NOMO-1 (cell line): ENCODE measurements at regions not wholly inside any gene's neighbourhood (a gene's known extent, or its start where the extent isn't known, plus 50 kb on each side); places are given as distances from the start of the nearest gene placed in this dataset.

Experiments
- DNase-seq, 2 experiments: peaks; one replicate each; lab custom pipeline; 2025; ENCODE audit not compliant: unreplicated experiment in 2 of 2; lab: John Stamatoyannopoulos, UW

DNA sequence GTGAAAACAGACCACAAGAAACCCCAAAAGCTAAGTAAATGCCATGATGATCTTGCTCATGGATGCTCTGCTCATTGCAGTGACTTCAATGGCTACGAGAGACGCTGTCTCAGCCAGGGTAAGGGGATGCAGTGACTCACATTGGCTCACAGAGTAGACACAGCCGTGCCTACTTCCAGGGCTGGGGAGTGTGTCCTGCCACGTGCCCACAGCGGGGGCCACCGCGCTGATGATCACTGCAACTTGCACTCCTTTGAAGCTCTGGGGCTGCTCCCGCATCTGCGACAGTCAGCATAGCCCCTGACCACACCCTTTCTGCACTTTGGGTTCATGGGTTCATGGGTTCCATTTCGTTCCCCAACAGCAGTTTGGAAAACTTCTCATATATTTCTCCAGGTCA is 231.4 kb upstream of the RPL38 start:
- DNase-seq: no peak

DNA sequence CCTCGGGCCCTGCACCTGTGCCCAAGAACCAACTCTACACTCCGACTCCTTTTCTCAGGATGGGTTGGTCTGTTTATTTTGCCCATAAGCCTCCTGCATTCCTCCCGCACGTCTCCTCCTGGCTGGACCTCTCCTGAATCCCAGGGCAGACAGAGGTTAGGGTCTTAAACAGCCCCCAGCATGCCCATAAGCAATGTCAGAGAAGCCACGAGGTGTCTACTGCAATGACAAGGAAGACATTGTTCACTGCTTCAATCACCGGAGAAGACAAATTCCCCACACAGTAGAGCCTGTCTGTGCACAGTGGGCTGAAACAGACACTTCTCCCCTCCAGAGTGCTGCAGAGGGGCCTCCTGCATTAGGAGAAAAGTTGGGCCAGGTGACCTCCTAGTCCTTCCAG is 230.6 kb upstream of the RPL38 start:
- DNase-seq: no peak

DNA sequence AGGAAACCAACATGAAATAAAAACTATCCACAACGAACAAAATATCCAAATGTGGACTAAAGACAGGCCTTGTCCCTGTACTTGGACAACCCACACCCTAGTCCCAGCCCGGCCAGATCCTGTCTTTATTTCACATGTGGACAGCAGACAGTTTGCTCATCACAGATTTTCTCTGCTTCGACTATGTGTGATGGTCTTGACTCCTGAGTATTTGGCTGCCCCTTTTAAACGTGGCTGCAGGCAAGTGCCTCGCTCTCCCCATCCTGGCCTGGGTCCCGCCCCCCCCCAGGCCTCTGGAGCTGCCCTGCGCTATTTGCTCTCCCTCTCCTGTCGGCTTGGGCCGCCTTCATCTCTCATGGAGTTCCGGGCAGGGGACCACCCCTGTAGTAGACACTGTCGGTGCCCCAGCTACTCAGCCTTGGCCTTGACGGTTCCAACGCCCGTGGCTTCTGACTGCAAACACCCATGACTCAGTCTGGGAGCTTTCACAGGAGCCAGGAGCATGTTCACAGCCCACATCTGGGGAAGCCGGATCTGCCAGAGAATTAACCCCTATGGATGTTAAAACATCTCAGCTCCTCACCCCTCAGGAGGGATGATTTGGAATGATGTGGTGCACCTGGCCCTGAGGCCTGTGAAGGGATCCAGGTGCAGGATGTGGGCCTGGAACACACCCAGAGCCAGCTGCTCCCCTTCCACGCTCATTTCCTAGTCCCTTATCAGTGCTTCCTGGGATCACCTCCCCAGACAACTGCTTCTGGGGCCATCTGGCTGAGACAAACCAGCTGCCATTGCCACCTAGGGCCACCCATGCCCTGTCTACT is 229.7 kb upstream of the RPL38 start:
- DNase-seq: no peak

DNA sequence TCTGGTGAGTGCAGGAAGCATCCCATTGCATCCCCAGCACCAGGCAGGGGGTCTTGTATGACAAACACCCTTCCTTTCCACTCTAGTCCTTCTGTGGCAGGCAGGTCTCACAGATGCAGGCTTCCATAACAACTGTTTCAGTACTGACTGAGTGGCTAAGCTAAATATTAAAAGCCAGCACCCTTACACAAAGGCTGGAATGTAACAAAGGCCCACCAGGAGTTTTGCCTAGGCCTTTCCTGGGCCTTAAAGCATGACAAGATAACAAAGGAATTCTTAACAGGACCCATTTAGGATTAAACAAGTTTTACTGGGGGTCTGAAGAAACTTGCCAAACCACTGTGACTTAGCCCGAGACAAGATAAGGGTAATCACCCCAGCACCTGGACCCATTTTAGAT is 228.9 kb upstream of the RPL38 start:
- DNase-seq: no peak

DNA sequence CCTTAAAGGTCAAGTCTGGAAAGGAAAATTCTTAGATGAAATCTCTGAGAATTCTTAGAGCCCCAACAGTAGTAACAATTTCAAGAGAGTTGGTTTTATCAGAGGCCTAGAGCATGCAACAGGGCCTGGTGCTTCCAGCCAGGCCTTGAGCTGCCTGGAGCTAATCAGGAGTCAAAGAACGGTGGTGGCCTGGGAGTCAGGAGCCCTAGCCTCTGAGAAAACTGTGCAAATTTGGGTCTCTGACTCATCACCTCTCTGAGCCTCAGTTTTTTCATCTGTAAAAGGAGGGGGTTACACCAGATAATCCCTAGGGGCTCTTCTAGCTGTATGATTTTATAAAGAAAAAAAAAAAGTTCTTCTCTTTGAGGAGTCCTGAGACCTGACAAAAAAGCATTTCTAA is 227.3 kb upstream of the RPL38 start:
- no peak for DNase-seq

DNA sequence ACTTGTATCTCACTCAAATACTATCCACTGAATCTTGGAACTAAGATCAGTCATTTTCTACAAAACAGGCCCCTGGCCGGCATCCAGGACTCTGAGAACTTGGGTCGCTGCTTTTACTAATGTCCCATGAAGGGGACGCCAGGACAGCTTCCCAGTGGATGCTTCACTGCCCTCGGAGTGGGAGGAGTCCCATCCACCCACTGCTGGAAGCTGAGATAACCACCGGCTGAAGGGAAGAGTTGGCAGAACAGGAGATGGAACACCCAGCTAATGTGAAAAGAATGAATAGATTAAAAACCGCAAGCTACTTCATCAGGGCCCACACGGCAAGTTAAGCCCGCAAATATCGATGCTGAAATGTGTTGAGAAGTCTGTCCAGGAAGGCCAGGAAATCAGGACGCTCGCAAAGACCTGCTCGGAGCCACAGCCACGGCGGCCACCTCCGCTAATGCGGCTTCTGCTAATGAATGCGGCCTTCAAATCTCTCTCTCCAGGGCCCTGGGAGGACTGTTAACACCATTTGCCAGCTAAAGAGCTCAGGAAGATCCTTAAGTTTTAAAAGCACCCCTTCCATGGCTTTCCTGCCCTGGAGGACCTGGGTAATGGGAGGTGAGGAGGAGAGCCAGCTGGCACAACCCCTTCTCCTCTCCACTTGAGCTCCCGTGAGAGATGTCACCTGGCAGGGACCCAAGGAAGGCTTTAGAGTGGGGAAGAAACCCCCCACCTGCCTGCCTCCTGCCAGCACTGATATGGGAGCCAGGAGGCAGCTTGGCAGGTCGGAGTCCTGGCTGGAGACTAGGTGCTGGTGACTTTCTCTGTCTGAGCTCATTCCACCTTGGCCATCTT is 226.6 kb upstream of the RPL38 start:
- DNase-seq: no peak

DNA sequence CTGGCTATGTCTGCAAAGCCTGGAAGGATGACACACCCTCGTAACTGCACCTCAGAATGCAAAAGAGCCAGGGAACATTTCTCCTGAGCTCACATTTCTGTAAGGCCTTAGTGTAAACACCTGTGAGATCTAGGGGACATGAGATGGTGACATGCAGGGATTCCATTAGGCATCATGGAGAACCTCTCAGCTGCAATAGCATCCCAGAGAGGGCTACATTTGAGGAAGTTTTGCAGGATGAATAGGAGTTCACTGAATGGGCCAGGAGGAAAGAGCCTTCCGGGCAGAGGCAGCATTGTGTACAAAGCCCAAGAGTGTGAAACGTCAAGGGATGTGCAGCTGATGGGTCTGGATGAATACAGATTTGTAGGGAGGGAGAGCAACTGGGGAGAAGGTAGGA is 223.0 kb upstream of the RPL38 start:
- no peak for DNase-seq

DNA sequence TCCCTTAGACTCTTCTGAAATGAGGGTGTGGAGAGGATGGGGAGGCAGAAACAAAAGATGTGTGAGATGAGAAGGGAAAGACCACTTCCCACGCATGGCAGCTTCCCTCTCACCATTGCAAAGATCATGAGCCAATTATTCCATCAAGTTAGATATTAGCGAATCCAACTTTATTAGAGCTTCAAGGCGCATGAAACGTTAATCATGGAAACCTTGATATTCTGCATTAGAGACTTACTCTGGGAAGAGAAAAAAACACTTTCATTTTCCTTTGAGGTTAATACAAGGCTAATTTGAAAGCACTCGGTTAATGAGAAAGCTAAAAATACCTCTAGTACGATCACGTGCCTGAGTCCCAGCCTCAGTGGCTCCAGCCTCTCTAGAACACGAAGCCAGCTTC is 220.6 kb upstream of the RPL38 start:
- no peak for DNase-seq

DNA sequence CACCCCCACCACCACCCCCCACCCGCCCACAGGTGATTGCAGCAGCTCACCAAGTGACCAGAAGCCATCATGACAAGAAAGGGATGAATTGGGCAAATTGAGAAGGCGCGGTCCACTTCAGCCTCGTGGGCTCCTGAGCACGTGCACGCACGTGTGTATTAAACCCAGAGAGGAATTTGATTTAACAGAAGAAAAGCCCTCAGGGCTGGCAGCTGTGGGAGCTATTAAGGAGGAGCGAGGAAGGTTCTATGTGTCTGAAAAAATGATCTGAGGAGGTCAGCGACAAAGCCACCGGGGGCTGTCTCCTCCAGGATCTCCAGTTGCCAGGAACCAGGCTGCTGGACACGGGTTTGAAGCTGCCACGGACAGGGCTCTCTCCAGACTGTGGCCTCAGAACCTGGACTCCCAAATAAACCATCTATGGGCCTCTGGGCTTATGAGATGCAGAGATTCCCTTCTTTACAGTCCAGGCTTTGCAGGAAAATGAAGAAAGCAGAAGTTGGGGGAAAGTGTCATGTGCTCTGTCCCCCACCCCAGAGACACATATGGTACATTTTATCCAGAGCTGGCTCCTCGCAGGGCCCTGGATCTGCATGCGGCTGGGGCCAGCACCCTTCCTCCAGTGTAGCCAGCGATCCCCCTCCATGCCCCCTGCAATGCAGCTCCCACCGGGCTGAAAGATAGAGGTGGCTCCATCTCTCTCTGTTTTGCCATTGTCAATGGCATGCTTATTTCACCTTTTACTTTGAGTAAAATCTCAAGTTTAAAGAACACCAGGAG is 219.7 kb upstream of the RPL38 start:
- DNase-seq: peak in 1 of 2 experiments; percentile 7

DNA sequence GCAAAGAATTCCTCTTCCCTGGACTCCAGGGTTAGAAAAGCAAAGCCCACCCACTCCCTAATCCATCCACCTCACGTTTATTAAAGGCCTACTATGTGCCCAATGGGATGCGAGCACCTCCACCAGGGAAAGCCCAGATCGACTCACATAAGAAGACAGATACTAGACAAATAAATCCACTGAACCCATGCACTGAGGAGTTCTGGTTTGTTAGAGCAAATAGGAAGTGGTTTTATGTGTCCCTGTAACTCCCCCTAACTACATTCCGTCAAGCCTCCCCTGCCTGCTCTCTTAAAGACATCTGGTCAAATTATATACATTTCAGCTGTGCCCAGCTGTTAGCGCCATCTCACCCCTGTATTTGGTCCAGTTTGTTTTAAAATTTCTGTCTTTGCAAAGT is 218.5 kb upstream of the RPL38 start:
- peak in 1 of 2 experiments; percentile 52 for DNase-seq

DNA sequence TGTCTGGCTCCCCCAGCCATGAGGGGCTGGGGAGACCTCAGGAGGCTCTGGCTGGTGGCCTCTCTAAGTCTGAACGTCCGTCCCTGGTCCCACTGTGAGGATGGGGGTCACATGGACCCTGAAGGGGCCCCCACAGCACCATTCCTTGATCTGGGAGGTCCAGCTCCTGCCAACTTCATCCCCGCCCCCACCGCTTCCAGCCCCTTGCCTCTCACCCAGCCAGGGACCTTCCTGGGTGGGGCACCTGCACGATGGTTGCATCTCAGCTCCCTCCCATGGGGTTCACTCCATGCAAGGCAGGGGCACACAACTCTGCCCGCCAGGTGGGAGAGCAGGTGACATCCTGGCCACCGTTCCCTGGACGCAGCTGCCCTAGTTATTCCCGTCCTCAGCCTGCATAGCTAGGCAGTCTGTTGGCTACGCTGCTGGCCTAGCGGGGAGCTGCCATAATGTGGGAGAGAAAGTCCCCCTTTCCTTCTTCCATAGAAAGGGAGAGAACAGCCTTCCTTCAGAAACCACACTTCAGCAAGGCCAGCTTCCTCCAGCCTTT is 217.9 kb upstream of the RPL38 start:
- DNase-seq: no peak

DNA sequence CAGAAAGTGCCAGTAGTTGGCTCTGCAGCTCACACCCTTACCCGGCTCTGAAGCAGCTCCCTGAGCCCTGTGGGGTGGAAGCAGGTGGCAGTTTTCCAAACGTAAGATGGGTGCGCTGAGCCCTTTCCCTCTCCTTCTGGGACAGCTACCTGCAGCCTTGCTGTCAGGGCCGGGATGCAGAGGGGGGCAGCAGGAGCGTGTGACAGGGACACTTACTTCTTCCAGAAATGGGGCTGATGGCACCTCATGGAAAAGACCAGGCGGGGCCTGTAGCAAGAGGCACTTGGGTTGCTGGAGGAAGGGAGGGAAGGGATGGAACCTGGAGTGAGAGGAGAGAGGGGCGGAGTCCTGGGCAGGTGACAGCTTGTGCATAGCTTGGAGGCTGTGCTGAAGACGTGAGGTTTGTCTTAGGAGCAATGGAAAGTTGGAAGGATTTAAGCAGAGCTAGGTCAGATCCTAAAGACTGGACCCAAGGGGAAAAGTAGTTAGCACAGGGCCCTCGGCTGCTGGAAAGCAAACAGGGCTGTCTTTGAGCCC is 216.8 kb upstream of the RPL38 start:
- no peak for DNase-seq

DNA sequence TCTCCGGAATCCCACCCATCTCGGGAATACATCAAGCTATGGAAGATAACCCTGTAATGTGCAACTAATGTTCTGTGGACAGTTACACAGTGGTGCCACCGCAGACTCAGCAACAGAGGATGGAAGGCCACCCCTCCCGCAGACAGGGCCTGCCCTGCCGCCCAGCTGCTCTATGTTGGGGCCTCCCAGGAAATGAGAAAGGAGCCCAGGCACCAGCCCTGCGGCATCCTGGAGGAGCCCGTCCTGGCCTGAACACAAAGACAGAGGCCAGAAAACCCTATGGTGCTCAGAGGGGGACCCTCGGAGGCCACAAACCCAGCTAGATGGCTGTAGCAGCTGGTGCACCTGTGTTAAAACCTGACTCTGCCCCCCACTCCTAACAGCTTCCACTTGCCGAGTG is 216.1 kb upstream of the RPL38 start:
- no peak for DNase-seq

DNA sequence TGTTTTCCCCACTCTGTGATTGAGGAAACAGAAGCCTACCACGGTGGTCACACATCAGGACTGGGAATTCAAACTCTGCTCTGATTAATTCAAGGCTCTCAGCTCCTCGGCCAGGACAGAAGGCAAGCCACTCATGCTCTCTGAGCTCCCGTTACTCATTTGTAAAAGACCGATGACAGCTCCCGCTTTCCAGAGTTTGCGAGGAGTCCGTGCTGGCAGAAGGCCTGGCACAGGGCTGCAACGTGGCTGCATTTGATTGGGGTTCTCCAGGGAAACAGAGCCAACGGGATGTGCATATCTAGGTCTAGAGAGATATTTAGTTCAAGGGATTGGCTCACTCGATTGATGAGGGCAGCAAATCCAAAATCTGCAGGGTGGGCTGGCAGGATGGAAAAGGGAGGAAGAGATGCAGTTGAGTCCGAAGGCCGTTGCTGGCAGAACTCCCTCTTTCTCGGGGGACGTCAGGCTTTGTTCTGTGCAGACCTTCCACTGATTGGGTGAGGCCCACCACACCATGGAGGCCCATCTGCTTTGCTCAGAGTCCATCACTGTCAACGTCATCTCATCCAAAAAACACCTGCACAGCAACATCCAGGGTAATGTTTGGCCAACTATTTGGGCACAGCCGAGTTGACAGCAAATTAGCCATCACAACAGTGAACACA is 215.5 kb upstream of the RPL38 start:
- DNase-seq: no peak

DNA sequence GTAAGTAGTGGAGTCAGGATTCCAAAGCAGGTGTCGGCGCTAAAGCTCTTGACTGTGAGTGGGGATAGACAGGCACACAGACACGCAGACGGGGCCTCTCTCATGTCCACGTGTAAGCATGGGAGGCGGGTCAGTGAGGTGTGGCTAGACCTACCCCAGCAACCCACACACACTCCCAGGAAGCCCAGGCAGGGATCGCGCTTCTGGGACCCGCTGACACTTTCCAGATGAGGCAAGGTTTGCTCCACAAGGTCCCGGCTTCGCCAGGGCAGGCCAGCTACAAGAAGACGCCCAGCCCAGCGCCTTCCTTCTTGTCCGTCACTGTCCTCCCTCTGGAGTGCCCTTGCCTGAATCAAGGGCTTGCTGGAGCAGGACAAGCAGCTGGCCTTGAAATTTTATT is 213.8 kb upstream of the RPL38 start:
- DNase-seq: no peak

DNA sequence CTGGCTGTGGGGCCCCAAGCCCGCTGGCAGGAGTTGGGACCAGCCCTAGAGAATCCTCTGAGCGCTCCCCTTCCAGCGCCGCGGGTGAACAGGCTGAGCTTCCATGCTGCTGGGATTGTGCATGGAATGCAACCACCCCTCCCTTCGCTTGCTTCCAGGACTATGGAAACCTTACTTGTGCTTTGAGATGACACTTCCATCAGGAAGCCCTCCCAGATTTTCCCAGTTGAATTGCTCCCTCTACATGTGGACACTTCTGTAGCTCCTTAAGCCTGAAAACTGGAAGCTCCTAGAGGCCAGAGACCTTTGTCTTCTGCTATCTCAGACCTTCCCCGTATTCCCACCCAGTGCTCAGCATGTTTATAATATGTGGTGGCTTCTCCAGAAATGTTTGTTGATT is 213.2 kb upstream of the RPL38 start:
- no peak for DNase-seq

DNA sequence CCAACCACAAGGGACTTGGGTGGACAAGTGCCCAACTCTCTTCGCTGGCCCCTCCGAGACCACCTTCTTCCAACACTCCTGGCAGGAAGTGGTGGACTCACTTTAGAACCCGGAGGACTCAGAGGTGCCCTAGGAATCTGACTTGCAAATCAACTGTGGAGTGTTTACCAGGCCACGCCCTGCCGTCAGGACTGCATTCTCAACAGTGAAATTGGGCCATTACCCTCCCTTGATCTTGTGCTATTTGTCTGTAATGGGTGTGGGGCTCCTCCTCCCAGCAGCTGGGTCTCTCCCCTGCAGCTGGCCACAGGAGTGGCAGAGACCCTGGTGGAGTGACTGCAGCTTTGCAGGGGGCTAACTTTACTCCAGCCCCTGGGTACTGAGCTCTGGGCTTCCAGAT is 212.2 kb upstream of the RPL38 start:
- DNase-seq: no peak

DNA sequence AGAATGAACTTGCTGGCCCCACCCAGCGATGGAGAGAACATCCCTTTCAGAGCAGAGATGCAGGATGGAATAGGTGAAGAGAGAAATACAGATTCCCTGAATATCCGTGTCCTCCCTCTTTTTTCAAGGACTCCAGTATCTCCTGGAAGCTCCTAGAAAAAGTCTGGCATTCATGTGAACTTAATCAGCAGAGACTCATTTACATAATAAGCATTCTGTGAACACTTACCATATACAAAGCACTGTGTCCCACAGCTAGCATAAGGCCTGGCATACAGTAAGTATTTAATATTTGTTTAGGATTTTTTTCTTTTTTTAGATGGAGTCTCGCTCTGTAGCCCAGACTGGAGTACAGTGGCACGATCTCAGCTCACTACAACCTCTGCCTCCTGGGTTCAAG is 208.5 kb upstream of the RPL38 start:
- no peak for DNase-seq

DNA sequence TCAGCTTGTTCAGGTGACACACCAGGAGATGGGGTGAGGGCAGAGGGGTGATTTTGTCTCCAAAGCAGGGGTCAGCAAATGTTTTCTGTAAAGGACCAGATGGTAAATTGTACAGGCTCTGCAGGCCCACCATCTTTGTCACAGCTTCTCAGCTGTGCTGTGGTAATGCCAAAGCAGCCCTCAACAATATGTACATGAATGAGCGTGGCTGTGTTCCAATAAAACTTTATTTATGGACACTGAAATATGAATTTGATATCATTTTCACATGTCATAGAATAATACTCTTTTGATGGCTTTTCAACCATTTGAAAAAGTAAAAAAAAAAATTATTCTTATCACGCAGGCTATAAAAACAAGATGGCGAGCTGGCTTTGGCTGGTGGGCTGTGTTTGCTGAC is 206.4 kb upstream of the RPL38 start:
- no peak for DNase-seq

DNA sequence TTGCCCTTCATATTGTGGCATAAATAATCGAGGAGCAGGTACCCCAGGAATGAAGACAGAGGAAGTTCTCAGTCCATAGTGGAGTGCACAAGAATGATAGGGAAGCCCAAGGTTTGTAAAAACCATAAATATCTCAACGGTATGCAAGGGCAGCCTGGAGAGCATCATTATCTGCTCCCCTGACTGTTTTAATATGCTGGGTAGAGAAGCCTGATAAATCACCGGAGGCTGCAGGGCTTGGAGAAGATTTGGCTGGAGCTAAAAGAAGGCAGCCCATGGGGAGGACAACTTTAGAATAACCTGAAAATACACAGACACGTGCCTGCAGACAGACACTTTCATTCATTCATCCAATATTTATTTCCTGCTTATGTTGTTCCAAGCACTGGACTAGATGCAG is 205.2 kb upstream of the RPL38 start:
- DNase-seq: no peak
